D721Med (cell line): ENCODE measurements at regions not wholly inside any gene's neighbourhood (a gene's known extent, or its start where the extent isn't known, plus 50 kb on each side); places are given as distances from the start of the nearest gene placed in this dataset.

Source experiments
- DNase-seq: peaks from one replicate; pipeline ENCODE4 v3.0.0; 2011; ENCODE audit warnings: low spot score; ENCODE audit not compliant: insufficient read length
- FAIRE-seq: peaks from 2 replicates; lab custom pipeline; 2011; peaks lifted over from hg19 to GRCh38; lab: Jason Lieb, UNC
- CTCF ChIP-seq: IDR thresholded peaks from 2 replicates; pipeline ENCODE4 v1.5.1; 2012; ENCODE audit warnings: mild to moderate bottlenecking, control low read depth; ENCODE audit not compliant: insufficient read depth; ENCODE audit errors: missing control alignments

- DNase-seq, result no peak
- no peak for TF ChIP-seq CTCF
- no peak for FAIRE-seq
These were observed 101.8 kb downstream of the YTHDF1 start for GRCh38 chr20:63114006-63114692.

GRCh38 chr20:63112491-63113219 is 103.3 kb downstream of the YTHDF1 start:
- DNase-seq (no peak), FAIRE-seq (no peak)
- TF ChIP-seq CTCF, result no peak

- FAIRE-seq (no peak), DNase-seq (no peak)
- no peak for TF ChIP-seq CTCF
These were observed 101.5 kb upstream of the BHLHE23 start for GRCh38 chr20:63108247-63108646.

GRCh38 chr20:63107449-63108200 is 100.9 kb upstream of the BHLHE23 start:
- DNase-seq (no peak), FAIRE-seq (no peak)
- no peak for TF ChIP-seq CTCF

- FAIRE-seq (no peak), DNase-seq (no peak)
- TF ChIP-seq CTCF, result no peak
These were observed 100.1 kb upstream of the BHLHE23 start for GRCh38 chr20:63106765-63107448.

GRCh38 chr20:63106108-63106764 is 99.5 kb upstream of the BHLHE23 start:
- DNase-seq (no peak), FAIRE-seq (no peak)
- no peak for TF ChIP-seq CTCF
